HG03521 (cell line): ENCODE measurements at regions not wholly inside any gene's neighbourhood (a gene's known extent, or its start where the extent isn't known, plus 50 kb on each side); places are given as distances from the start of the nearest gene placed in this dataset.
"Not testable (repeated sequence)": the region's sequence is repeated elsewhere in the genome, so short reads cannot be mapped to it uniquely, and the experiment has no call there.

Source experiments
- ATAC-seq: cut with Tn5 transposase; IDR thresholded peaks from one replicate; pipeline ENCODE4 v1.9.1; 2021; ENCODE audit warnings: mild to moderate bottlenecking, moderate library complexity; ENCODE audit not compliant: unreplicated experiment

DNA sequence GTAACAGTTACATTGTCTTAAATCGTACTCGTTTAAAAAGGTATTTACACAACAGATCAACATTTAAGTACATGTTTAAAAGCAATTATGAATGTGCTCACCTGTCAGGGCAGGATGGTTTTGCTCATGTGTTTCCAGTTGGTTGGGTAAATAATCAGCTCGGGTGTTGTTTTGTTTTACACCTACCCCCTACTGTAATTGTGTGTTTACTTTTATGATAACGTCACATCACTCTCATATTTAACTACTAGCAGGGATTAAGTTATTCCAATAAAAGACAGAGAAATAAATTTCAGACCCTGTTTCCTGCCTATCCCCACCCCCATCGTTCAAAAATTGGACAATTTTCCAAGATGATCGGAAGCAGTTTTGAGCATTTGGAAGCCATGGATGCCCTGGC lies 390.2 kb downstream of the SEC14L1 start:
- no peak for ATAC-seq

DNA sequence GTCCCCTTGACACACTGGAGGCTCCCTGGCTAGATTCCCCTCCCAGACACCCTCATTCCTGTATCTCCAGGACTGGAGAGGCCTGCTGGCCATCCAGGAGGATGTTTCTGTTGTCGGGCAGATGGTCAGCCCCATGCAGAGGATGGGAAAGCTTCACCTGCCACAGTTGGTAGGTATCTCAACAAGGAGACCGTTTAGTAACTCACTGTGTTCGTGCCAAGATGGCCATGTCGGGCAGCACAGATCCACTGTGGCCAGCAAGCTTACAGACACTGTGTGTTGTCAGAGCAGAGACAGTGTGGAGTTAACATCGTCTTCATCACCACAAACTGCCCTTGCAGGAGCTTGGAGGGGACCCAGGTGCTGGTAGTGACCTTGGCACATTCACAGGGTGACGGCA lies 390.9 kb downstream of the SEC14L1 start:
- ATAC-seq = no peak

DNA sequence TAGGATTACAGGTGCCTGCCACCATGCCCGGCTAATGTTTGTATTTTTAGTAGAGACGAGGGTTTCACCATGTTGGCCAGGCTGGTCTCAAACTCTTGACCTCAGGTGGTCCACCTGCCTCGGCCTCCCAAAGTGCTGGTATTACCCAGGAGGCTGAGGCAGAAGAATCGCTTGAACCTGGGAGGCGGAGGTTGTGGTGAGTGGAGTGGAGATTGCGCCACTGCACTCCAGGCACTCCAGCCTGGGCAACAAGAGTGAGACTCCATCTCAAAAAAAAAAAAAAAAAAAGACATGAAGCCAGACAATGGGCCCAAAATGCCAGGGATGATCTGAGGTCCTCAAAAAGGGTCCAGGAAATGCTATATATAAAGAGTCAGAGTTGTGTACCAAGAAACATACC lies 392.9 kb downstream of the SEC14L1 start:
- not testable (repeated sequence) for ATAC-seq

DNA sequence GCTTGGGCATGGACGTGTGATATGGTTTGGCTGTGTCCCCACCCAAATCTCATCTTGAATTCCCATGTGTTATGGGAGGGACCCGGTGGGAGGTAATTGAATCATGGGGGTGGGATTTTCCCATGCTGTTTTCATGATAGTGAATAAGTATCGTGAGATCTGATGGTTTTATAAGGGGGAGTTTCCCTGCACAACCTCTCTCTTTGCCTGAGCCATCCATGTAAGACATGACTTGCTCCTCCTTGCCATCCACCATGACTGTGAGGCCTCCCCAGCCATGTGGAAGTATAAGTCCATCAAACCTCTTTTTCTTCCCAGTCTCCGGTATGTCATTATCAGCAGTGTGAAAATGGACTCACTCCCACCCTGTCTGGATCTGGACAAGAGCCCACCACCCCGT lies 393.4 kb downstream of the SEC14L1 start:
- no peak for ATAC-seq

DNA sequence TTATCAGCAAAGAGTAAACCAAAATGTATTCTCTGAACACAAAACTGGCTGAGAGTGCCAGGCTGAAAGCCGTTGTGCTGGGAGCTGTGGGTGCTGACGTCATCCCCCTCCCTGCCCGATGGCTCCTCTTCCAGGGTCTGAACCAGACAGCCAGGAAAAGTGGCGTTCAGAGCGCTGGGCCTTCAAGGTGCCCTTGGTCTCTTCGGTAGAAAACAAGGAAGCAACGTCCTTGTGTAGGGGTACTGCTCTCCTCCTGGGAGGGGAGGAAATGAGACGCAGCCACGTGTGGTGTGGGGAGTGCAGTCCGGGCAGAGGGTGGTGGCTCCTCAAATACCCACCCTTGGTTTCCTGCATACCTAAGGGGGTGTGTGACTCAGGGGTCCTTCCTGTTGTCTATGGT lies 394.7 kb downstream of the SEC14L1 start:
- no peak for ATAC-seq

DNA sequence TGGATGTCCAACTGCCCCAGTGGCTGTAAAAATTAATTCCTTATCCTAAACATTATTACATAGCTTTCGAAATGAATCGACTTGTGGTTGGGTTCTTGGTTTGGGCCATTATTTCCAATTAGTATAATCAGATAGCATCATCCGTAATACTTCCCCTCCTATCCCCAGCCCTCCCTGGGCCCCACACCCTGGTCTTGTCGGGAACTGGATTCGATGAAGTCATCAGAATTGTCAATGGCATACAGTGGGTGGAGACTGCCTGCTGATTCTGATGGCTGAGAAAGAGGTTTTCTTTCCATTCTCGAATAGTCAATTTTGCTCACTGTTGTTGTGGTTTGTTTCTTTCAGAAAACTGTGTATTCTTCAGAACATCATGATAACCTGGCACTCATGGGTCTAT lies 395.1 kb downstream of the SEC14L1 start:
- ATAC-seq = no peak

DNA sequence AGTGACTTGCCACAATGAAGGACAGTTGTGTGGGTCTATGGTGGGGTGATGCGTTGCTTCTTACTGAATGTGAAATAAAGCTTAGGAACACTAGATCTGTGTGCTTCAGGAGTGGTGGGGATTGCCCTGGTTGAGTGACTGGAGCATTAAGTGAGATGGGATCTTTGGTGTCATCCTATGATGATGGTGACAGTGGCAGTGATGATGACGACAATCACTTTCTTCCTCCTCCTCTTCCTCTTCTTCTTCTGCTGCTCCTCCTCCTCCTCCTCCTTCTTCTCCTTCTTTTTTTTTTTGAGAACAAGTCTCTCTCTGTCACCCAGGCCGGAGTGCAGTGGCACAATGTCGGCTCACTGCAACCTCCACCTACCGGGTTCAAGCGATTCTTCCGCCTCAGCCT lies 396.8 kb downstream of the SEC14L1 start:
- no peak for ATAC-seq

DNA sequence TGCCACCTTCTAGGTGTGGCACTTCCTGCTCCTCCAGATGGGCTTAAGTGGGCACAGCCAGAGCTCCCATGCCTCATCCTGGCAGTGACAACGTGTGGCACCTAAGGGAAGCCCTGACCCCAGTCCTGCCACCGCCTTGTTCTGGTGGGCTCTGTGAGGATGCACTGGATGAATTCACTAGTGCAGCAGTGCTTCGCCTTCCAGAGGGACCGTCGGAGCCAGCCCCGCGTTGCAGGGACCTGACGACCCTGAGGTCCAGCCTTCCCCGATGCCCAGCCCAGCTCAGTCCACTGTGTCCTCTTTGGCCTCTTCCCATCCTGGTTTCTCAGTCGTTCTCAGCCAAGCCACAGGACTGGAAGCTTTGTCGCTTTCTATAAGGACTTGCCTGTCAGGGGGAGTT lies 399.8 kb downstream of the SEC14L1 start:
- no peak for ATAC-seq

DNA sequence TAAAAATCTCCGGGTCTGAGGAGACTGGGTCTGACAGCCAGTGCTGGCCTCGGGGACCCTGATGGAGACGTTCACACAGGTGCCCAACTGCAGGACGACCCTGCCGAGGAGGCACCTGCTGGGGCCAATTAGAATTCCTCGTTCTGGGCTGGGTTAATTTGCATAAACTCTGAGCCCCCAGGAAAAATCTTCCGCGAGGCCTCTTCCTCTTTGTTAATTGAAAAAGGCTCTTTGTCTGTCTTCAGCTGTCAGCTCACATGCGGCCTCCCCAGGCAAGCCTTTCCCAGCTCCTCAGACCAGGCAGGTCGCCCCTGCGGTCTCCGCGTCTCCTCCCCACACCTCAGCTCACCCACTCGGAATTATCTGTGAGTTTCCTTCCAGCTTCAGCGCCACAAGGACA lies 400.2 kb downstream of the SEC14L1 start:
- ATAC-seq = no peak

DNA sequence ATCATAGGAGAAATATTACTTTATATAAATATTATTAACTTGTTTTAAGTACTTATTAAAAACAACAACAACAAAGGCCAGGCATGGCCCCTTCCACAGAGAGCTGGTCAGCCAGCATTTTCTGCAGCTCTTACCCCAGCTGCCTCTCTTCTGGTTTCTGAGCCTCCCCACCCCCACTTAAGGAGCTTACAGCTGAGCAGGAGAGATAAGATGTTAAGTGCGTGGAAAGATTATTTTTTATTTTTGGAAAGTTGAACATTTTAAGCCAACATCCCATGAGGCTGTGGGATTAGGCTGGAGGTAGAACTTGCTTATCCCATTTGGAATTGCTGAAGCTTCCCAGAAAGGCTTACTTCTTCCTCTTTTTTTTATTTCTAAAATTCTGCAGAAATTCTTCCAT lies 401.2 kb downstream of the SEC14L1 start:
- no peak for ATAC-seq

DNA sequence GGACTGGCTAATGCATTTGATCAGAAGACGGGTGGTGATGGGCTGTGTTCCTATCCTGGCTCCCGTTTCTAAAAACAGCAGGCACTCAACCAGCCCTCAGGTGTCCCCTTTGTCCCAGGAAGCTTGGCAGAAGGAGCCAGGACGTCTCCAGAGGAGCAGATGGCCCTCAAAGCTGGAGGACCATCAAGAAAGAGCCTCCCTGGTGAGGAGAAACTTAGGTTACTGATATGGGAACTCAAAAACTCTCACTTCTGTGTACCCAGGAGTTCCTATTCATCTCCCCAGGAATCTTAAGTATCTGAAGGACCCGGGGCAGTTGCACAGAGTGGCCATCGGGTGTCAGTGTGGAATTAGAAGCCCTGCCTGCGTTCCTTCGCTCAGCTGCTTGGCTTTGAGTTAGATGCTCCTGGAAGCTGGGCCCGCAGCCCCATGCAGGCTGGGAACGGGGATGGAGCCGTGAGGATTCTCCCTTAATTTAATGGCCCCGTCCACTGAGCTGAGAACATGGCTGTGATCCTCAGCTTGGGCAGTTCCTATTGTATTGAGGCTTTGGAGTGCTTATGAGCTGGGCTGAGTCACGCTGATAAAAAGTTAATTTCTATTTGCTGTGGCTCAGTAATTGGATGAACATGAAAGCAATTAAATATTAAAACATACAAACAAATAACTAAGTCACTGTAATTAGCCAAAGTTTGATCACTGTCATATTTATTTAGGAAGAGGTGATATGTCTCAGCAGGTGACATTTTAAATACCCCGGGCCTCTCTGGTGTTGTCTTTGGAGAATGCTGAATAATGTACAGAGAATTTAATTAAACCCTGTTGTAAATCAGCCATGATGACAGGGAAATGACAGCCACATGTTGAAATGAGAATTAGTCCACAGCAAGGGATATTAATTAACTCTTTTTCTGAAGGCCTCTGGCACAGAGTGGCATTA lies 402.1 kb downstream of the SEC14L1 start:
- no peak for ATAC-seq

DNA sequence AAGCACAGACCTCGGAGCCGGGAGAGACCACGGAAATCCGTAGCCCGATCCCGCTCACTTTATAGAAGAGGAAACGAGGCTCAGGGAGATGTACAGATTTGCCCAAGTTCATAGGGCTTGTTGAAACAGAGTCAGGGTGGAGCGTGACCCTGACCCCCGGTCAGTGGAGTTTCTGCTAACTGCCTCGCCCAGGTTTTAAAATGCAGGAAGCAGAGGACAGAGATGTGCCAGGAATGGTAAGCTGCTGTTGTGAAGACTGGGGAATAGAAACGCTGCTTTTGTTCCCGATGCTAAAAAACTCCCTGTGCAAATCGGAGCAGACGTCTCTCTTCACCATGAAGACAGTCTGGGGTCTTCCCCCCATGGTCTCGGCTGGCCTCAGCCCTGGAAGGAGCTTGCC lies 403.0 kb downstream of the SEC14L1 start:
- no peak for ATAC-seq

DNA sequence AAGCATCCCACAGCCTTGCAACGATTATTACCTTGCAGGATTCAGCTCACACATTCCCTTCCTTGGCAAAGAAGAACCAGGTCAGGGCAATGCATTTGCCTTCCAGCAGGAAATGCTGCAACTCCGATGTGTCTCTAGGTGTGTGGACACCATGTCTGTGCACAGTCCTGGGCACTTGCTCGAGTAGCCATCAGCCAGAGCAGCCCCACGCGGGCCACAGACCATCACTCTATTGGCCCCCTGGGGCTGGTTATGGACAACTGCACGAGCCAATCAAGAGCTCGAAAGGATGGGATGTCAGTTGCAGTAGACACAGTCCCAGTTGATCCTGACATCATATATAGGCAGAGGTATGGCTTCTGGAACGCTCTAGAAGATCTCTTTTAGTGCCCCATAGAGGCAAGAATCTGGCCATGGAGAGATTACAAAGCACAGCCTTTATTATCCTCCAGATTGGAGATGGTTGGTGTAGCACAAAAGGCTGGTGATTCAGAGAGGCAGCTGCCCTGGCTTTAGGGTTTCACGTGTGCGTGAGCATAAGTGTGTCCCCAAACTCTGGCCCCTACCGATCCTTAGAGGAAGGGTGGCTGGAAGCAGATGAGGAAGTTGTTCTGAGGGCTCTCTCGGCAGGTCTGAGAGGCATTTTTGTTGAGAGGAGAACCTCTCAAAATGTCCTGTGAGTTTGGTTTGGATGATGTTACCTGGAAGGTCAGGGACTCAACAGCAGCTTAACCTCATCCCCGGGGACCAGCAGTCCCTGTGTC lies 403.8 kb downstream of the SEC14L1 start:
- no peak for ATAC-seq

DNA sequence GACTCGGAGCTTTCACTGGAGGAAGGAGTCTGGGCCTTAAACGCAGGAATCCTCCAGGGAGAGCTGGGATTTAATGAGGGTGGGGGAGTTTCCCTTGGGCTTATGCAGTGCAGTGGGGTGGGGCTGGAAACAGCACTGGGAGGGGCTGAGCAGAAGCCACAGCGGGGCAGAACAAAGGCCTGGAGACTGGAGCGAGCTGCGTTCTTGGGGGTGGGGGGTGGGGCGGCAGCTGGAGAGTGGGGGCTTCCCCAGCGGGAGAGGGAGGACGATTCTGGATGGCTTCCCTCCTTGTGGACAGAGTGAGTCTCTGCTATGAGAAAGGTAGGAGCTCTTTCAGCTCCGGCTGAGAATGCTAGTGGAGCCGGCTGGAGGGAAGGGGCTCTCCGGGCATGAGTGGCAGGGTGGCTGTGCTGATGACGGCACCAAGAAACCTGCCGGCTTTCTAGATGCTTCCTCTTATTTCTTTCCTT lies 406.0 kb downstream of the SEC14L1 start:
- no peak for ATAC-seq

DNA sequence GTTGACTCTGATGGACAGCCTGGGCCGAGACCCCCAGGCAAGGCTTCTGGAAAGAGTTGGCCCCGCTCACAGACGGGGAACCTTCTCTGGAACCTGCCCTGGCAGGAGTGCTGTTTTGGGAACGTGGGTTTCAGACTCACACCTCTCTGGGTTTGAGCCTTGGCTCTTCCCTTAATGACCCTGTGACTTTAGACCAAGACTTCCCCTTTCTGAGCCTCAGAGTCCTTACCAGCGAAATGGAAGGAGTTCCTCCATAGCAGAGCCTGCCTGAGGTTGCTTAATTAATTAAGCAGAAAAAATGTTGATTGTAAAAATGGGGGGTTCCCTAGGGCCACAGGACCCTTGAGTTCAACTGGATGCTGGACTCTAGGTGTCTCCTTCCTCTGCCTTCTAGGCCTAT lies 408.2 kb downstream of the SEC14L1 start:
- ATAC-seq = no peak

DNA sequence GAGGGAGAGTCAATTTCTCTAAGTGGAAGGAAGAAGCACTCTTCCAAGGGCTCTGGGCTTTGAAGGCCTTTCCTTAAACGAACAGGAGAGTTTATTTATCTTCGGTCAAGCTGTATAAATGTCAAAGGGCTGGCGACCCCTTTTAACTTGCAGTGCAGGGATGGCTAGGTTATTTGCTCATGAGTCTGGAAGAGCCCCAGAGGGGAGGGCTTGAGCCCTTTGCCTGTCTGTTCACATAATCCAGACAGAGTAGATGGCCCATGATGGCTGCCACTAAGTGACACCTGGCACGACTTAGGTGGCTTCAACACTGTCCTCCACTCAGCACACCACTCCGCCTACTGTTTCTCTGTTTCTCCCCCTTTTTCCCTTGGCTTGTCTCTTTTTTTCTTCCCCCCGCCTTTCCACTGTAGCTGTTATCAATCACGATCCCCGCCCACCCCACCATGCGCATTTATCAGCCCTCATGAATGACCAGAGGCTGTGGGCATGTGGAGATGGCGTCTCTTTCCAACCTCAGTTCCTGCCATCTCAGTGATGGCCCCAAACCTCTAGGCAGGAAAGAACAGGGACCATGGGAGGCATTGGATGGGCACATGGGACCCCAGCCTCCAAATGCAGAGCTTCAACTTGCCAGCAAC lies 408.7 kb upstream of the TNRC6C start:
- no peak for ATAC-seq

DNA sequence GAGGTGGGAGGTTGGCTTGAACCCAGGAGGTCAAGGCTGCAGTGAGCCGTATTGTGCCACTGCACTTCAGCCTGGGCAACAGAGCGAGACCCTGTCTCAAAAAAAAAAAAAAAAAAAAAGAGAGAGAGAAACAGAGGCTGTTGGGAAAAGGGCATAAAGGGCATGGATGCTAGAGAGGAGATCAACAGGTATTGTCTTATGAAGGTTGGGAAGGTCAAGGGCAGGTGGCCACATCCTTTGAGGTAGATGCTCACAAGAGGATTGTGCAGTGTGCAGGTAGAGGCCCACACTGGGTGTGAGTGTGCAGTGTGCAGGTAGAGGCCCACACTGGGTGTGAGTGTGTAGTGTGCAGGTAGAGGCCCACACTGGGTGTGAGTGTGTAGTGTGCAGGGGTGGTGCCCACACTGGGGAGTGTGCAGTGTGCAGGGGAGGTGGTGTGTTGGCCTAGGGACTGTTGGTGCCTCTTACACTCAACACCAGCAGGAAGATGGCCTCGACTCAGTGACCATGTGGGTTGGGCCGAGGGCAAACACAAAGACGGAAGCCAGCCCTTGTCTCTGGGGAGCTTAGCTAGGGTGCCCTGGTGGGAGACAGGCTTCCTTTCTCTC lies 404.9 kb upstream of the TNRC6C start:
- ATAC-seq = no peak

DNA sequence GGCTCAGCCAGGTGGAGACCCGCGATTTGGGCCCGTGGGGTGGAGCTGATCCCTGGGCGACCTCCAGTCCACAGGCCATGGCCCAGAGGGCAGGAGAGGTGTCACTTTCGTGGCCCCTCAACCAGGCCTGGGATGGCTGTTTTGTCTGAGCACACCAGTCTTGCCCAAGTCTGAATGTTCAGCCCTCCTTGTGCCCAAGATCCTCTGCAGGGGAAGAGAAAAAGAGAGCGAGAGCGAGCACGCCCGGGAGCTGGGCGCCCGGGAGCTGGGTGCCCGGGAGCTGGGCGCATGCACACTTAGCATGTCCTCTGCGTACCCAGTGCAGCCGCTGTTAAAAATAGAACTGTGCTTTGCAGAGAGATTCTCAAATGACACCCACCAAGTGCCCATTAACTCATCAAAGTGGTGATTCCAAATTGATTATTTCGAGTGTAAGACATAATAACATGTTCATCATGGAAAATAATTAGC lies 403.3 kb upstream of the TNRC6C start:
- no peak for ATAC-seq

DNA sequence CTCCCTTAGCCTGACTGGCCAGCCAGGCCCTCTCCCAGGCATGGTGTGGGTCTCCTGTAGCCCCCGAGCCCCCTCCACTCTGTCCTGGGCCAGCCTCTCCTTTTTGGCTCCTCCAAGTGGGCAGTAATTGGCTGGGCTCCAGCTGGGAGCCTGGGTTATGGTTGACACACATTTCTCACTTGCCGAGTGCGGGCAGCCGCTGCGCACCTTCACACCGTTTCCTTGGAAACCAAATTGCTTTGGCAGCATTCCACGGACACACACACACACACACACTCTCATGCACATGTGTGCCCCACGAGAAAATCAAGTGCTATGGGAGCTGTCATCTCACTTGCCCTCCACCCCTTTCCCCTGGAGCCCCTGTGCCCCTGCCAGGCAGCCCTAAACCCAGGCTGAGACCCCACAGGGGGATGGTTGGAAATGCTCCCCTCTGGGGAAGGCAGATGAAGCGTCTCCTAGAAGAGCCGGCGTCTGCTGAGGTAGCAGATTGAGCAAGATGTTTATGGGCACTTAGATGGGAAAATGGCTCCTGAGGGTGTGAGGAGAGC lies 402.7 kb upstream of the TNRC6C start:
- no peak for ATAC-seq

DNA sequence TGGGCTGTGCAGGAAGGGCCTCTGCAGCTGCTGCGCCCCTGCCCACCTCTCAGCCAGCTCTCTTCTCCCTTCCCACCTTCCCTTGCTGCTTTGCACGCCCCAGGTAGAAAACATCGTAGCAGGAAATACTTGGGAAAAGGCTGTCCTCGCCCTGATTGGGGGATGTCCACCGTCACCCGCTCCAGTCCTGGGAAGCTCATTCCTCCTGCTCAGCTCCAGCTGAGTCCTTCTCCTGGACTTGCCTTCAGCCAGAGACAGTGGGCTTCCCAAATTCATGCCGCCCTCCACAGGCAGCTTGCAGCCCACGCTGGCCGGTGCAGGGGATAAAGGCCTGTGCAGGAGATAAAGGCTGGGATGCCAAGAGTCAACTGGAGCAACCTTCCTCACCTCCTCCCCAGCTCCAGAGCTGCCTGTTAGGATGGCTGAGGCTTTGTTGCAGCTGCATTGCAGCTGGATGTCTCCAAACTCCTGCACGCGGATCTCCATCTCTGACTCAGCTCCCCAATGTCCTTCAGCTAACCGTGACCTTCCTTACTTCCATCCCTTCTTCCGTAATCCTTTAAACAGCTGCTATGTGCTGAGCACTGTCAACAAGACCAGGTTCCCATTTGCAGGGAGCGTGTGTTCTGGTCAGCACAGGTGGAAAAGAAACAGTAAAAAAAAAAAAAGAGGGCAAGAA lies 402.0 kb upstream of the TNRC6C start:
- no peak for ATAC-seq
